ENCODE measurements at regions not wholly inside any gene's neighbourhood (a gene's known extent, or its start where the extent isn't known, plus 50 kb on each side); places are given as distances from the start of the nearest gene placed in this dataset.

- no peak for TF ChIP-seq CHD2 (IDR thresholded peaks at IDR 0.05; ENCODE audit: borderline replicate concordance, low read depth, low read length)
- no peak for TF ChIP-seq PKNOX1 (IDR thresholded peaks at IDR 0.05)
Observed at GRCh38 chr14:36229262-36229661, 52.7 kb upstream of the PTCSC3 start.

All from GM12878 (cell line).